ENCODE measurements at regions not wholly inside any gene's neighbourhood (a gene's known extent, or its start where the extent isn't known, plus 50 kb on each side); places are given as distances from the start of the nearest gene placed in this dataset.

- no peak for TF ChIP-seq ZNF274 (IDR thresholded peaks at IDR 0.05; ENCODE audit: low read depth, low read length)
- no peak for TF ChIP-seq YY1 (IDR thresholded peaks at IDR 0.05; ENCODE audit: insufficient read depth, insufficient read length)
- no peak for TF ChIP-seq SUZ12 (IDR thresholded peaks at IDR 0.05; ENCODE audit: extremely low read depth, insufficient read depth, insufficient read length)
Measured at GRCh38 chr7:96775046-96775445, 65.4 kb upstream of the SEM1 start.
